IMR-90 (cell line): ENCODE measurements at regions not wholly inside any gene's neighbourhood (a gene's known extent, or its start where the extent isn't known, plus 50 kb on each side); places are given as distances from the start of the nearest gene placed in this dataset.
"Not testable (repeated sequence)": the region's sequence is repeated elsewhere in the genome, so short reads cannot be mapped to it uniquely, and the experiment has no call there.

Experiments used
- BHLHE40 ChIP-seq: fragments of 150-350 bp; IDR thresholded peaks from 2 replicates; pipeline ENCODE4 v1.6.1; 2016; ENCODE audit warnings: mild to moderate bottlenecking, low read depth, low read length
- TF ChIP-seq, protein P1 (sequence below): conservative IDR thresholded peaks from 2 replicates; pipeline ENCODE4 v1.5.1; 2012; ENCODE audit warnings: mild to moderate bottlenecking, low read depth, low read length, improper control_type of control experiment

DNA sequence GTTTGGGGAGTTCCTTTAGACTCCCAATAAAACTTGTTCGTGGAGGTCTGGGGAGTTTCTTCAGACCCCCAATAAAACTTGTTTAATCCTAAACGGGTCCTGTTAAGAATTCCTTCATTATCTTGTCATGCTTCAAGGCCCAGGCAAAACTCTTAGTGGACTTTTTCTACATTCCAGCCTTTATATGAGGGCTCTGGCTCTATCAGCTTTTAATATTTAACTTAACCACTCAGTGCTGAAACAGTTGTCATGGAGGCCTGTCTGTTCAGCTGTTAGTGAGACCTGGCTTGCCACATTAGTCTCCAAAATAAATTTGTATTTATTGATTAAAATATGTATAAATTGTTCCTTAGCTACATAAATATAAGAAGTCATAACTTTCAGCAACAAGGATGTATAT is 1385.1 kb downstream of the REEP3 start:
- TF ChIP-seq BHLHE40: not testable (repeated sequence)
- TF ChIP-seq, protein P1, sequence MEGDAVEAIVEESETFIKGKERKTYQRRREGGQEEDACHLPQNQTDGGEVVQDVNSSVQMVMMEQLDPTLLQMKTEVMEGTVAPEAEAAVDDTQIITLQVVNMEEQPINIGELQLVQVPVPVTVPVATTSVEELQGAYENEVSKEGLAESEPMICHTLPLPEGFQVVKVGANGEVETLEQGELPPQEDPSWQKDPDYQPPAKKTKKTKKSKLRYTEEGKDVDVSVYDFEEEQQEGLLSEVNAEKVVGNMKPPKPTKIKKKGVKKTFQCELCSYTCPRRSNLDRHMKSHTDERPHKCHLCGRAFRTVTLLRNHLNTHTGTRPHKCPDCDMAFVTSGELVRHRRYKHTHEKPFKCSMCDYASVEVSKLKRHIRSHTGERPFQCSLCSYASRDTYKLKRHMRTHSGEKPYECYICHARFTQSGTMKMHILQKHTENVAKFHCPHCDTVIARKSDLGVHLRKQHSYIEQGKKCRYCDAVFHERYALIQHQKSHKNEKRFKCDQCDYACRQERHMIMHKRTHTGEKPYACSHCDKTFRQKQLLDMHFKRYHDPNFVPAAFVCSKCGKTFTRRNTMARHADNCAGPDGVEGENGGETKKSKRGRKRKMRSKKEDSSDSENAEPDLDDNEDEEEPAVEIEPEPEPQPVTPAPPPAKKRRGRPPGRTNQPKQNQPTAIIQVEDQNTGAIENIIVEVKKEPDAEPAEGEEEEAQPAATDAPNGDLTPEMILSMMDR: not testable (repeated sequence)
